ENCODE measurements at regions not wholly inside any gene's neighbourhood (a gene's known extent, or its start where the extent isn't known, plus 50 kb on each side); places are given as distances from the start of the nearest gene placed in this dataset.
A peak's percentile ranks its signal among the peaks of the same experiment; 100 is the strongest.
"Not testable (repeated sequence)": the region's sequence is repeated elsewhere in the genome, so short reads cannot be mapped to it uniquely, and the experiment has no call there.

DNA sequence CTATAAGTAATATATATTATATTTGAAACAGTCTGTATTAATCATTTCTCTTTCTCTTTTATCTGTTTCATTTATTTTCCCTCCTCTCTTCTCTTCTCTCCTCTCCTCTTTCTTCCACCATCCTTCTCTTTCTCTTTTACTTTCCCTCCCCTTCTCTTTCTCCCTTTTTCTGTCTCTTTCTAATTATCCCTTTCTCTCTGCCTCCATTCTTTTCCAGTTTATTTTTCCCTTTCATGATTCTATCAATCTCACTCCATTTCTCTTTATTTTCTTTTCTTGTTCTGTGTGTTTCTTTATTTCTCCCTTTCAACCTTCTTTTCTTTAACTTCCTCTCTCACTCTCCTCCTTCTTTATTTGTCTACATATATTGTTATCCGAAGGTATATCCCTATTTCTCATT lies 399.8 kb upstream of the POU3F4 start:
- TF ChIP-seq EZH2 (IDR thresholded peaks at IDR 0.05; ENCODE audit: borderline replicate concordance, insufficient read depth, low read length, poor library complexity, severe bottlenecking) (no peak), RAD21 (conservative IDR thresholded peaks at IDR 0.05) (no peak), SMC3 (conservative IDR thresholded peaks at IDR 0.05; ENCODE audit: poor library complexity) (no peak), EP300 (conservative IDR thresholded peaks at IDR 0.05; ENCODE audit: poor library complexity, severe bottlenecking) (no peak), POLR2AphosphoS5 (IDR thresholded peaks at IDR 0.05) (no peak), MXI1 (conservative IDR thresholded peaks at IDR 0.05; ENCODE audit: poor library complexity, severe bottlenecking) (no peak)
- no peaks in the 10 kb centered on the region for H3K9me3 ChIP-seq (ENCODE audit: low read length)
- H3K79me2 ChIP-seq (replicated peaks; ENCODE audit: insufficient read depth, low read length): no peaks in the 10 kb centered on the region
- H3K27me3 ChIP-seq (ENCODE audit: insufficient read depth, low read depth, low read length): no peaks in the 10 kb centered on the region
- no peaks in the 10 kb centered on the region for H3F3A ChIP-seq (ENCODE audit: insufficient read depth, low read length, poor library complexity, severe bottlenecking)
- no peak overlapping the region for H3K4me3 ChIP-seq (ENCODE audit: low read length)
- no peak overlapping the region for H2AFZ ChIP-seq (ENCODE audit: low read depth, low read length)
- no peak overlapping the region for H3K27ac ChIP-seq (ENCODE audit: low read length)
- no peak overlapping the region for H3K4me2 ChIP-seq (ENCODE audit: low read length)
- H4K20me1 ChIP-seq (ENCODE audit: insufficient read depth): no peaks in the 10 kb centered on the region
- H3K9ac ChIP-seq (ENCODE audit: low read length): no peak overlapping the region
- no peaks in the 10 kb centered on the region for H3K36me3 ChIP-seq (ENCODE audit: insufficient read depth, low read length)
- no peaks in the 10 kb centered on the region for H3K9me2 ChIP-seq (ENCODE audit: insufficient read depth, low read length)

DNA sequence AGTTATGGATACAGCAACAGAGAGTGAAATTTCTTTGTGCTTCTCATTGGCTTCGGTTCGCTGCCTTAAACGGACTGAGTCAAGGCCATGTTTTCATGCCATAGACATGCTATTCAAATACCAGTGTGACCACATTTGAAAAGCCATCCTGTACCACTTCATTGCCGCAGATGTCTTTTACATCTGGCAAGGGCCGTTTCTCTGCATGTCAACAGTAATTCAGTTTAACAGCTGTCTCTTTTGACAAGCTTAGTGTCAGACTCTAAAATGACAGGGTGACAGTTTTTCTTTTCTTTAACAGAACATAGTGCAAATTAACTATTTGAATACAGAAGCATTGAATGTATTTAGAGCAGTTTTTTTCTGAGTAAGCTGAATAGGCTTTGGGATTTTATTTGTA lies 362.2 kb upstream of the POU3F4 start:
- H3K9me2 ChIP-seq (ENCODE audit: insufficient read depth, low read length): no peaks in the 10 kb centered on the region
- H3K36me3 ChIP-seq (ENCODE audit: insufficient read depth, low read length): no peaks in the 10 kb centered on the region
- H3K9me3 ChIP-seq (ENCODE audit: low read length): no peaks in the 10 kb centered on the region
- H3K9ac ChIP-seq (ENCODE audit: low read length): no peak overlapping the region
- no peaks in the 10 kb centered on the region for H4K20me1 ChIP-seq (ENCODE audit: insufficient read depth)
- H3K4me3 ChIP-seq (ENCODE audit: low read length): peak overlapping the region; percentile 35
- no peaks in the 10 kb centered on the region for H3K27me3 ChIP-seq (ENCODE audit: insufficient read depth, low read depth, low read length)
- H3K4me2 ChIP-seq (ENCODE audit: low read length): no peak overlapping the region
- TF ChIP-seq EZH2 (IDR thresholded peaks at IDR 0.05; ENCODE audit: borderline replicate concordance, insufficient read depth, low read length, poor library complexity, severe bottlenecking) (no peak), POLR2AphosphoS5 (IDR thresholded peaks at IDR 0.05) (peak; percentile 88), EP300 (conservative IDR thresholded peaks at IDR 0.05; ENCODE audit: poor library complexity, severe bottlenecking) (peak; percentile 99)
- H2AFZ ChIP-seq (ENCODE audit: low read depth, low read length): no peak overlapping the region
- no peaks in the 10 kb centered on the region for H3K79me2 ChIP-seq (replicated peaks; ENCODE audit: insufficient read depth, low read length)
- peak overlapping the region; percentile 66 for H3K27ac ChIP-seq (ENCODE audit: low read length)
- no peaks in the 10 kb centered on the region for H3F3A ChIP-seq (ENCODE audit: insufficient read depth, low read length, poor library complexity, severe bottlenecking)

DNA sequence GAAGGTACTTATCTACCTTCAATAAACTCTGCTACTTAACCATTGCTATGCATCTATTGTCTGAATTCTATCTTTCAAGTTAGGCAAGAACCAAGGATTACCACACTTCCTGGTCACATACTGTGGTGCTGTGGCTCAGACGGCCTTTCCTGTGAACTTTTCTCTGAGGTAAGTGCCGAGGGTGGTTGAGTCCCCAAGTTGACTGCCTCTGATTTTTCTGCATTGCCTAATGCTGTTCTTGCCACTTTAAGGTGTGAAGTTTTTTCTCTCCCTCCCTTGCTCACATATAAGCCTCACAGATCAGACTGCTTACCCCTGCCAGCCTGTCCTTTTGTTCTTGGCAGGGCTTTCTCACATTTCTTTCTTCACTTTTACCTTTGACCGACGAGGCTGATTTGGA lies 348.0 kb upstream of the POU3F4 start:
- no peak overlapping the region for H3K4me2 ChIP-seq (ENCODE audit: low read length)
- H3K9me2 ChIP-seq (ENCODE audit: insufficient read depth, low read length): no peaks in the 10 kb centered on the region
- no peaks in the 10 kb centered on the region for H3K79me2 ChIP-seq (replicated peaks; ENCODE audit: insufficient read depth, low read length)
- H3K9ac ChIP-seq (ENCODE audit: low read length): no peak overlapping the region
- no peaks in the 10 kb centered on the region for H3F3A ChIP-seq (ENCODE audit: insufficient read depth, low read length, poor library complexity, severe bottlenecking)
- no peak overlapping the region for H2AFZ ChIP-seq (ENCODE audit: low read depth, low read length)
- H3K27ac ChIP-seq (ENCODE audit: low read length): no peak overlapping the region
- no peak overlapping the region for H3K4me3 ChIP-seq (ENCODE audit: low read length)
- H3K27me3 ChIP-seq (ENCODE audit: insufficient read depth, low read depth, low read length): no peaks in the 10 kb centered on the region
- TF ChIP-seq EP300 (conservative IDR thresholded peaks at IDR 0.05; ENCODE audit: poor library complexity, severe bottlenecking) (no peak), TAF1 (IDR thresholded peaks at IDR 0.05; ENCODE audit: low read depth) (no peak), SMC3 (conservative IDR thresholded peaks at IDR 0.05; ENCODE audit: poor library complexity) (no peak), EZH2 (IDR thresholded peaks at IDR 0.05; ENCODE audit: borderline replicate concordance, insufficient read depth, low read length, poor library complexity, severe bottlenecking) (no peak), RAD21 (conservative IDR thresholded peaks at IDR 0.05) (no peak), MXI1 (conservative IDR thresholded peaks at IDR 0.05; ENCODE audit: poor library complexity, severe bottlenecking) (no peak), POLR2AphosphoS5 (IDR thresholded peaks at IDR 0.05) (no peak)
- TF ChIP-seq, protein P1, sequence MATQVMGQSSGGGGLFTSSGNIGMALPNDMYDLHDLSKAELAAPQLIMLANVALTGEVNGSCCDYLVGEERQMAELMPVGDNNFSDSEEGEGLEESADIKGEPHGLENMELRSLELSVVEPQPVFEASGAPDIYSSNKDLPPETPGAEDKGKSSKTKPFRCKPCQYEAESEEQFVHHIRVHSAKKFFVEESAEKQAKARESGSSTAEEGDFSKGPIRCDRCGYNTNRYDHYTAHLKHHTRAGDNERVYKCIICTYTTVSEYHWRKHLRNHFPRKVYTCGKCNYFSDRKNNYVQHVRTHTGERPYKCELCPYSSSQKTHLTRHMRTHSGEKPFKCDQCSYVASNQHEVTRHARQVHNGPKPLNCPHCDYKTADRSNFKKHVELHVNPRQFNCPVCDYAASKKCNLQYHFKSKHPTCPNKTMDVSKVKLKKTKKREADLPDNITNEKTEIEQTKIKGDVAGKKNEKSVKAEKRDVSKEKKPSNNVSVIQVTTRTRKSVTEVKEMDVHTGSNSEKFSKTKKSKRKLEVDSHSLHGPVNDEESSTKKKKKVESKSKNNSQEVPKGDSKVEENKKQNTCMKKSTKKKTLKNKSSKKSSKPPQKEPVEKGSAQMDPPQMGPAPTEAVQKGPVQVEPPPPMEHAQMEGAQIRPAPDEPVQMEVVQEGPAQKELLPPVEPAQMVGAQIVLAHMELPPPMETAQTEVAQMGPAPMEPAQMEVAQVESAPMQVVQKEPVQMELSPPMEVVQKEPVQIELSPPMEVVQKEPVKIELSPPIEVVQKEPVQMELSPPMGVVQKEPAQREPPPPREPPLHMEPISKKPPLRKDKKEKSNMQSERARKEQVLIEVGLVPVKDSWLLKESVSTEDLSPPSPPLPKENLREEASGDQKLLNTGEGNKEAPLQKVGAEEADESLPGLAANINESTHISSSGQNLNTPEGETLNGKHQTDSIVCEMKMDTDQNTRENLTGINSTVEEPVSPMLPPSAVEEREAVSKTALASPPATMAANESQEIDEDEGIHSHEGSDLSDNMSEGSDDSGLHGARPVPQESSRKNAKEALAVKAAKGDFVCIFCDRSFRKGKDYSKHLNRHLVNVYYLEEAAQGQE (IDR thresholded peaks at IDR 0.05; ENCODE audit: borderline replicate concordance): no peak
- TF ChIP-seq, protein P2, sequence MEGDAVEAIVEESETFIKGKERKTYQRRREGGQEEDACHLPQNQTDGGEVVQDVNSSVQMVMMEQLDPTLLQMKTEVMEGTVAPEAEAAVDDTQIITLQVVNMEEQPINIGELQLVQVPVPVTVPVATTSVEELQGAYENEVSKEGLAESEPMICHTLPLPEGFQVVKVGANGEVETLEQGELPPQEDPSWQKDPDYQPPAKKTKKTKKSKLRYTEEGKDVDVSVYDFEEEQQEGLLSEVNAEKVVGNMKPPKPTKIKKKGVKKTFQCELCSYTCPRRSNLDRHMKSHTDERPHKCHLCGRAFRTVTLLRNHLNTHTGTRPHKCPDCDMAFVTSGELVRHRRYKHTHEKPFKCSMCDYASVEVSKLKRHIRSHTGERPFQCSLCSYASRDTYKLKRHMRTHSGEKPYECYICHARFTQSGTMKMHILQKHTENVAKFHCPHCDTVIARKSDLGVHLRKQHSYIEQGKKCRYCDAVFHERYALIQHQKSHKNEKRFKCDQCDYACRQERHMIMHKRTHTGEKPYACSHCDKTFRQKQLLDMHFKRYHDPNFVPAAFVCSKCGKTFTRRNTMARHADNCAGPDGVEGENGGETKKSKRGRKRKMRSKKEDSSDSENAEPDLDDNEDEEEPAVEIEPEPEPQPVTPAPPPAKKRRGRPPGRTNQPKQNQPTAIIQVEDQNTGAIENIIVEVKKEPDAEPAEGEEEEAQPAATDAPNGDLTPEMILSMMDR (IDR thresholded peaks at IDR 0.05; ENCODE audit: poor library complexity, severe bottlenecking): no peak
- no peaks in the 10 kb centered on the region for H4K20me1 ChIP-seq (ENCODE audit: insufficient read depth)
- no peaks in the 10 kb centered on the region for H3K9me3 ChIP-seq (ENCODE audit: low read length)
- H3K36me3 ChIP-seq (ENCODE audit: insufficient read depth, low read length): no peaks in the 10 kb centered on the region

- H3K9ac ChIP-seq (ENCODE audit: low read length); H3K79me2 ChIP-seq (replicated peaks; ENCODE audit: insufficient read depth, low read length); H3K27ac ChIP-seq (ENCODE audit: low read length); H2AFZ ChIP-seq (ENCODE audit: low read depth, low read length); H3K9me3 ChIP-seq (ENCODE audit: low read length); H3K27me3 ChIP-seq (ENCODE audit: insufficient read depth, low read depth, low read length); H3K9me2 ChIP-seq (ENCODE audit: insufficient read depth, low read length); H3K36me3 ChIP-seq (ENCODE audit: insufficient read depth, low read length); H3F3A ChIP-seq (ENCODE audit: insufficient read depth, low read length, poor library complexity, severe bottlenecking); H4K20me1 ChIP-seq (ENCODE audit: insufficient read depth); H3K4me2 ChIP-seq (ENCODE audit: low read length); H3K4me3 ChIP-seq (ENCODE audit: low read length): not testable (repeated sequence)
These were observed 344.0 kb upstream of the POU3F4 start for GRCh38 chrX:83164063-83164462.

All from neural cell (in vitro differentiated cells).